SK-N-SH treated with all-trans-retinoic acid at 6 μM for 48 hours (cell line): ENCODE measurements at regions not wholly inside any gene's neighbourhood (a gene's known extent, or its start where the extent isn't known, plus 50 kb on each side); places are given as distances from the start of the nearest gene placed in this dataset.

Experiments used
- ATAC-seq: fragments of 200-7000 bp; cut with Tn5 transposase; 3 replicates; pipeline ENCODE4 v1.9.1; 2020; ENCODE audit warnings: mild to moderate bottlenecking, moderate library complexity
- ARNTL ChIP-seq: fragments of 450-650 bp; formaldehyde crosslinking; IDR thresholded peaks from 2 replicates; pipeline ENCODE4 v1.5.0; 2020; ENCODE audit warnings: low read depth, mild to moderate bottlenecking, moderate library complexity, borderline replicate concordance
- BACH2 ChIP-seq: fragments of 250-450 bp; sonication (Bioruptor Pico); IDR thresholded peaks from 2 replicates; pipeline ENCODE4 v1.9.0; 2021; ENCODE audit warnings: mild to moderate bottlenecking, borderline replicate concordance
- CSDC2 ChIP-seq: fragments of 250-450 bp; sonication (Bioruptor Pico); IDR thresholded peaks from 2 replicates; pipeline ENCODE4 v1.5.0; 2020; ENCODE audit warnings: mild to moderate bottlenecking, moderate library complexity
- ESRRG ChIP-seq: fragments of 250-450 bp; sonication (Bioruptor Pico); IDR thresholded peaks from 2 replicates; pipeline ENCODE4 v1.6.1; 2021; ENCODE audit warnings: mild to moderate bottlenecking
- GLIS3 ChIP-seq: fragments of 250-450 bp; sonication (Bioruptor Pico); IDR thresholded peaks from 2 replicates; pipeline ENCODE4 v1.5.0; 2020; ENCODE audit warnings: mild to moderate bottlenecking, moderate library complexity
- ISL1 ChIP-seq: fragments of 250-450 bp; sonication (Bioruptor Pico); IDR thresholded peaks from 2 replicates; pipeline ENCODE4 v2.1.2; 2022; ENCODE audit warnings: mild to moderate bottlenecking, moderate library complexity
- PPARA ChIP-seq: fragments of 250-450 bp; sonication (Bioruptor Pico); IDR thresholded peaks from 2 replicates; pipeline ENCODE4 v1.5.0; 2020; ENCODE audit warnings: mild to moderate bottlenecking, borderline replicate concordance
- RARB ChIP-seq: fragments of 250-450 bp; sonication (Bioruptor Pico); IDR thresholded peaks from 2 replicates; pipeline ENCODE4 v1.8.0; 2021; ENCODE audit warnings: mild to moderate bottlenecking, moderate library complexity
- SNAI2 ChIP-seq: fragments of 250-450 bp; sonication (Bioruptor Pico); IDR thresholded peaks from 2 replicates; pipeline ENCODE4 v1.5.0; 2020; ENCODE audit warnings: mild to moderate bottlenecking, moderate library complexity
- TOX ChIP-seq: fragments of 250-450 bp; sonication (Bioruptor Pico); IDR thresholded peaks from 2 replicates; pipeline ENCODE4 v1.8.0; 2021; ENCODE audit warnings: mild to moderate bottlenecking, moderate library complexity, borderline replicate concordance
- ZFP3 ChIP-seq: fragments of 250-450 bp; sonication (Bioruptor Pico); IDR thresholded peaks from 2 replicates; pipeline ENCODE4 v1.5.0; 2020; ENCODE audit warnings: mild to moderate bottlenecking, moderate library complexity
- ZFP30 ChIP-seq: fragments of 450-650 bp; formaldehyde crosslinking; IDR thresholded peaks from 2 replicates; pipeline ENCODE4 v1.5.0; 2022; ENCODE audit warnings: mild to moderate bottlenecking, moderate library complexity
- ZNF70 ChIP-seq: fragments of 450-650 bp; formaldehyde crosslinking; IDR thresholded peaks from 2 replicates; pipeline ENCODE4 v1.5.0; 2020; ENCODE audit warnings: mild to moderate bottlenecking, moderate library complexity
- TF ChIP-seq, protein P1 (sequence below): fragments of 250-450 bp; sonication (Bioruptor Pico); IDR thresholded peaks from 2 replicates; pipeline ENCODE4 v1.8.0; 2021; ENCODE audit warnings: low read depth, mild to moderate bottlenecking, moderate library complexity, borderline replicate concordance
- TF ChIP-seq, protein P2 (sequence below): fragments of 250-450 bp; sonication (Bioruptor Pico); IDR thresholded peaks from 2 replicates; pipeline ENCODE4 v1.5.1; 2021; ENCODE audit warnings: mild to moderate bottlenecking, moderate library complexity
- TF ChIP-seq, protein P3 (sequence below): fragments of 250-450 bp; sonication (Bioruptor Pico); IDR thresholded peaks from 2 replicates; pipeline ENCODE4 v1.5.1; 2020; ENCODE audit warnings: low read depth, mild to moderate bottlenecking, moderate library complexity

DNA sequence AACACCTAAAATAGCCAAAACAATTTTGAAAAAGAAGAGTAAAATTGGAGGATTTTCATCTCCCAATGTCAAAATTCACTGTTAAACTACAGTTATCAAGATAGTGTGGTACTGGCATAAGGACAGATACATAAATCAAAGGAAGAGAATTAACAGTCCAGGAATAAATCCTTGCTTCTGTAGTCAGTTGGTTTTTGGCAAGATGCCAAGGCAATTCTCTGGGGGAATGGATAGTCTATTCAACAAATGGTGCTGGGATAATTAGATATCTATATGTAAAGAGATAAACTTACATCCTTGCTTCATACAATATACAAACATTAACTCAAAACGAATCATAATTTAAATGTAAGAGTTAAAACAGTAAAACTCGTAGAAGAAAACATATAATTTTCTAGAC lies 57.9 kb upstream of the SELENOK start:
- TF ChIP-seq BACH2 (no peak), ISL1 (CRISPR knock-in tag) (peak; percentile 27; the same call in 1 of the 2 replicates), ARNTL (CRISPR knock-in tag) (no peak), GLIS3 (no peak), RARB (CRISPR knock-in tag) (no peak)
- TF ChIP-seq, protein P1, sequence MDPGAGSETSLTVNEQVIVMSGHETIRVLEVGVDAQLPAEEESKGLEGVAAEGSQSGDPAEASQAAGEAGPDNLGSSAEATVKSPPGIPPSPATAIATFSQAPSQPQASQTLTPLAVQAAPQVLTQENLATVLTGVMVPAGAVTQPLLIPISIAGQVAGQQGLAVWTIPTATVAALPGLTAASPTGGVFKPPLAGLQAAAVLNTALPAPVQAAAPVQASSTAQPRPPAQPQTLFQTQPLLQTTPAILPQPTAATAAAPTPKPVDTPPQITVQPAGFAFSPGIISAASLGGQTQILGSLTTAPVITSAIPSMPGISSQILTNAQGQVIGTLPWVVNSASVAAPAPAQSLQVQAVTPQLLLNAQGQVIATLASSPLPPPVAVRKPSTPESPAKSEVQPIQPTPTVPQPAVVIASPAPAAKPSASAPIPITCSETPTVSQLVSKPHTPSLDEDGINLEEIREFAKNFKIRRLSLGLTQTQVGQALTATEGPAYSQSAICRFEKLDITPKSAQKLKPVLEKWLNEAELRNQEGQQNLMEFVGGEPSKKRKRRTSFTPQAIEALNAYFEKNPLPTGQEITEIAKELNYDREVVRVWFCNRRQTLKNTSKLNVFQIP (CRISPR knock-in tag): no peak
- no peak for ATAC-seq

DNA sequence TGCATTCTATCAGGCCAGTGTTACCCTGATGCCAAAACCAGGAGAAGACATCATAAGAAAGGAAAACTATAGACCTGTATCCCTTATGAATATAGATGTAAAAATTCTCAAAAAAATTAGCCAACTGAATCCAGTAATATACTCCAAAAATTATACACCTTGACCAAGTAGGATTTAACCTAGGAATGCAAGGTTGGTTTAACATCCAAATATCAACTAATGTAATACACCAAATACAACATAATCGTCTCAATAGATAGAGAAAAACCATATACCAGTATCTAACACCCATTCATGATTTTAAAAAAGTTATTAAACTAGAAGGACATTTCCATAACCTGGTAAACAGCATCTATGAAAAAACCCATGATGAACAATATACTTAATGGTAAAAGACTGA lies 56.5 kb upstream of the SELENOK start:
- ATAC-seq: no peak
- TF ChIP-seq CSDC2 (CRISPR knock-in tag): no peak
- TF ChIP-seq ZNF70: peak; percentile 51

DNA sequence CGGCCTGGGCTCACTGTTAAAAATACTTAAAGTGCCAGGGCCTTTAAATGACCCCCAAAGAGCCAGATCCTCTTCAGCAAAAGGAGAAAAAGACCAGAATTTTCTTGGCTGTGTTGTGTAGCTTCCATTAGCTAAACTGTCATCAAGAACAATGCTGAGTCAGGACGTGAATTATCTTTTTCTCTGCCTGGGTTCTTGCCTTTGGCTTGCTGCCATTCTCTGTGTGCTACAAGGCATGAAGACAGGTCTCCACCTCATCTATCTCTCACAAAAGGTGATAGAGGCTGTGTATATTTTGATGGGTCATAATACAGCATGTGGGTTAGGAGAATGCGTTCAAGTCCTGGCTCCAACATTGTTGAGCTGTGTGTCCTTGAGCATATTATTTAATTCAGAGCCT lies 52.4 kb upstream of the SELENOK start:
- ATAC-seq: no peak

DNA sequence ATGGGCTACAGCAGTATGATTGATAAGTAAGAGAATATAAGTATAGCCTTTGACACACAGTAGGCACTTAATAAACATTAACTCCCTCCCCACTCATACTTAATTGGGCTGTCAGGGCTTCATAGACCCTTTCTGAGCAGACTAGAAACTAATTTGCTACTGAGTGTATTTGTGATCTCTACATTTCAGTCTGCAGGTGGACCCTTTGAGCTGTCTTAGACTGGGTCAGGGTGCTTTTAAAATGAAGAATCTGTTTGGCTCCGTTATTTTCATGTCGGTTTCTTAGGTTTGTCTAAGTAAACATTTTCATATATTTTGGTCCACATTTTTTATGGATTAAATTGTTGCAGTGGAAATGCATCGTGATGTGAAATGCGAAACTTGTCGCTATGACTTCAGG lies 50.3 kb upstream of the SELENOK start:
- TF ChIP-seq, protein P2, sequence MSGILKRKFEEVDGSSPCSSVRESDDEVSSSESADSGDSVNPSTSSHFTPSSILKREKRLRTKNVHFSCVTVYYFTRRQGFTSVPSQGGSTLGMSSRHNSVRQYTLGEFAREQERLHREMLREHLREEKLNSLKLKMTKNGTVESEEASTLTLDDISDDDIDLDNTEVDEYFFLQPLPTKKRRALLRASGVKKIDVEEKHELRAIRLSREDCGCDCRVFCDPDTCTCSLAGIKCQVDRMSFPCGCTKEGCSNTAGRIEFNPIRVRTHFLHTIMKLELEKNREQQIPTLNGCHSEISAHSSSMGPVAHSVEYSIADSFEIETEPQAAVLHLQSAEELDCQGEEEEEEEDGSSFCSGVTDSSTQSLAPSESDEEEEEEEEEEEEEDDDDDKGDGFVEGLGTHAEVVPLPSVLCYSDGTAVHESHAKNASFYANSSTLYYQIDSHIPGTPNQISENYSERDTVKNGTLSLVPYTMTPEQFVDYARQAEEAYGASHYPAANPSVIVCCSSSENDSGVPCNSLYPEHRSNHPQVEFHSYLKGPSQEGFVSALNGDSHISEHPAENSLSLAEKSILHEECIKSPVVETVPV (CRISPR knock-in tag): no peak
- no peak for TF ChIP-seq SNAI2 (CRISPR knock-in tag)
- TF ChIP-seq, protein P3, sequence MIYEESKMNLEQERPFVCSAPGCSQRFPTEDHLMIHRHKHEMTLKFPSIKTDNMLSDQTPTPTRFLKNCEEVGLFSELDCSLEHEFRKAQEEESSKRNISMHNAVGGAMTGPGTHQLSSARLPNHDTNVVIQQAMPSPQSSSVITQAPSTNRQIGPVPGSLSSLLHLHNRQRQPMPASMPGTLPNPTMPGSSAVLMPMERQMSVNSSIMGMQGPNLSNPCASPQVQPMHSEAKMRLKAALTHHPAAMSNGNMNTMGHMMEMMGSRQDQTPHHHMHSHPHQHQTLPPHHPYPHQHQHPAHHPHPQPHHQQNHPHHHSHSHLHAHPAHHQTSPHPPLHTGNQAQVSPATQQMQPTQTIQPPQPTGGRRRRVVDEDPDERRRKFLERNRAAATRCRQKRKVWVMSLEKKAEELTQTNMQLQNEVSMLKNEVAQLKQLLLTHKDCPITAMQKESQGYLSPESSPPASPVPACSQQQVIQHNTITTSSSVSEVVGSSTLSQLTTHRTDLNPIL (CRISPR knock-in tag): no peak
- TF ChIP-seq GLIS3: no peak
- TF ChIP-seq ESRRG: no peak
- TF ChIP-seq ZFP30 (CRISPR knock-in tag): no peak
- TF ChIP-seq TOX (CRISPR knock-in tag): no peak
- ATAC-seq: no peak

More for the DNA sequence above, 52.4 kb upstream of the SELENOK start:
- TF ChIP-seq ZNF70 (no peak), ZFP3 (no peak), ZFP30 (CRISPR knock-in tag) (no peak), SNAI2 (CRISPR knock-in tag) (no peak), PPARA (no peak), ISL1 (CRISPR knock-in tag) (no peak), CSDC2 (CRISPR knock-in tag) (no peak), ARNTL (CRISPR knock-in tag) (no peak), RARB (CRISPR knock-in tag) (no peak), TOX (CRISPR knock-in tag) (no peak)
- TF ChIP-seq, protein P2 (CRISPR knock-in tag): no peak
